PC-3 (cell line): ENCODE measurements at regions not wholly inside any gene's neighbourhood (a gene's known extent, or its start where the extent isn't known, plus 50 kb on each side); places are given as distances from the start of the nearest gene placed in this dataset.

Experiments used
- EZH2 ChIP-seq: fragments of 300-600 bp; sonication (generic); IDR thresholded peaks from one replicate; pipeline ENCODE4 v1.6.1; 2017; ENCODE audit warnings: antibody characterized with exemption, mild to moderate bottlenecking, low read length; ENCODE audit not compliant: unreplicated experiment
- EZH2phosphoT487 ChIP-seq: fragments of 300-600 bp; sonication (generic); IDR thresholded peaks from 2 replicates; pipeline ENCODE4 v1.6.1; 2018; ENCODE audit warnings: mild to moderate bottlenecking, antibody characterized with exemption, low read length, borderline replicate concordance
- TF ChIP-seq, protein P1 (sequence below): fragments of 300-600 bp; sonication (generic); conservative IDR thresholded peaks from 2 replicates; pipeline ENCODE4 v1.5.1; 2017; ENCODE audit warnings: antibody characterized with exemption, low read depth, mild to moderate bottlenecking, low read length

DNA sequence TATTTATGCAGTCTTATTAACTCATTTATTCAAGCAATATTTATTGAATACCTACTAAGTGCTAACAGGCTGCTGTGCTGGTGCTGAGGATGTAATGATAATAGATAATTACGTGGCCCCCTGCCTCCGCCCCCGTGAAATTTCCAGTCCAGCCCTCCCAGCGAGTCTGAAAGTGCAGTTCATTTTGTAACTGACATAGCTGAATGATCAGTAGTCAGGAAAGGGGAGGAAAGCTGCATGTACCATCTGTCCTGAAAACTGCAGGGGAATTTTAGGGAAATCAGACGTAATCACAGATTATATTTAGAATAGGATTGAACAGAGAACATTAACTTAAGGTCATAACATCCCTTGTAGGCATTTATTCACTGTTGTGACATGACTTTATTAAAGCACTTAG, 736.8 kb downstream of the MCTP2 start:
- TF ChIP-seq EZH2 (no peak), EZH2phosphoT487 (no peak)
- TF ChIP-seq, protein P1, sequence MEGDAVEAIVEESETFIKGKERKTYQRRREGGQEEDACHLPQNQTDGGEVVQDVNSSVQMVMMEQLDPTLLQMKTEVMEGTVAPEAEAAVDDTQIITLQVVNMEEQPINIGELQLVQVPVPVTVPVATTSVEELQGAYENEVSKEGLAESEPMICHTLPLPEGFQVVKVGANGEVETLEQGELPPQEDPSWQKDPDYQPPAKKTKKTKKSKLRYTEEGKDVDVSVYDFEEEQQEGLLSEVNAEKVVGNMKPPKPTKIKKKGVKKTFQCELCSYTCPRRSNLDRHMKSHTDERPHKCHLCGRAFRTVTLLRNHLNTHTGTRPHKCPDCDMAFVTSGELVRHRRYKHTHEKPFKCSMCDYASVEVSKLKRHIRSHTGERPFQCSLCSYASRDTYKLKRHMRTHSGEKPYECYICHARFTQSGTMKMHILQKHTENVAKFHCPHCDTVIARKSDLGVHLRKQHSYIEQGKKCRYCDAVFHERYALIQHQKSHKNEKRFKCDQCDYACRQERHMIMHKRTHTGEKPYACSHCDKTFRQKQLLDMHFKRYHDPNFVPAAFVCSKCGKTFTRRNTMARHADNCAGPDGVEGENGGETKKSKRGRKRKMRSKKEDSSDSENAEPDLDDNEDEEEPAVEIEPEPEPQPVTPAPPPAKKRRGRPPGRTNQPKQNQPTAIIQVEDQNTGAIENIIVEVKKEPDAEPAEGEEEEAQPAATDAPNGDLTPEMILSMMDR: no peak
